HEK293 (cell line): ENCODE measurements at regions not wholly inside any gene's neighbourhood (a gene's known extent, or its start where the extent isn't known, plus 50 kb on each side); places are given as distances from the start of the nearest gene placed in this dataset.

ENCODE experiments used
- BCL11A ChIP-seq: fragments of 450-650 bp; formaldehyde crosslinking; IDR thresholded peaks from 2 replicates; pipeline ENCODE4 v1.5.1; 2016; ENCODE audit warnings: low read depth, missing biosample characterization, missing genetic modification characterization
- MZF1 ChIP-seq: fragments of 450-650 bp; formaldehyde crosslinking; IDR thresholded peaks from 2 replicates; pipeline ENCODE4 v1.5.1; 2017; ENCODE audit warnings: missing biosample characterization, missing genetic modification characterization, borderline replicate concordance
- PRDM1 ChIP-seq: fragments of 450-650 bp; formaldehyde crosslinking; IDR thresholded peaks from 2 replicates; pipeline ENCODE4; 2016; ENCODE audit warnings: missing biosample characterization, missing genetic modification characterization
- SETDB1 ChIP-seq: IDR thresholded peaks from one replicate; pipeline ENCODE4 v1.6.1; 2017; ENCODE audit warnings: mild to moderate bottlenecking, low read length, moderate library complexity, mixed read lengths; ENCODE audit not compliant: insufficient read length
- YY1 ChIP-seq: fragments of 450-650 bp; formaldehyde crosslinking; IDR thresholded peaks from 2 replicates; pipeline ENCODE4 v1.5.1; 2018; ENCODE audit warnings: missing biosample characterization, missing genetic modification characterization
- ZBTB8A ChIP-seq: fragments of 450-650 bp; formaldehyde crosslinking; IDR thresholded peaks from 2 replicates; pipeline ENCODE4 v1.5.1; 2016; ENCODE audit warnings: missing biosample characterization, missing genetic modification characterization
- ZNF501 ChIP-seq: fragments of 450-650 bp; formaldehyde crosslinking; IDR thresholded peaks from 2 replicates; pipeline ENCODE4 v1.5.1; 2016; ENCODE audit warnings: missing biosample characterization, missing genetic modification characterization
- ZNF571 ChIP-seq: fragments of 450-650 bp; formaldehyde crosslinking; IDR thresholded peaks from 2 replicates; pipeline ENCODE4 v1.5.0; 2017; ENCODE audit warnings: missing biosample characterization, missing genetic modification characterization
- ZNF76 ChIP-seq: fragments of 450-650 bp; formaldehyde crosslinking; IDR thresholded peaks from 2 replicates; pipeline ENCODE4; 2016; ENCODE audit warnings: low read depth, missing biosample characterization, missing genetic modification characterization, borderline replicate concordance
- TF ChIP-seq, protein P1 (sequence below): fragments of 450-650 bp; formaldehyde crosslinking; IDR thresholded peaks from 2 replicates; pipeline ENCODE4 v1.5.1; 2016; ENCODE audit warnings: missing biosample characterization, missing genetic modification characterization
- TF ChIP-seq, protein P2 (sequence below): fragments of 450-650 bp; formaldehyde crosslinking; IDR thresholded peaks from 2 replicates; pipeline ENCODE4 v1.5.1; 2016; ENCODE audit warnings: missing biosample characterization, missing genetic modification characterization
- TF ChIP-seq, protein P3 (sequence below): sonication (generic); formaldehyde crosslinking; IDR thresholded peaks from 2 replicates; pipeline ENCODE4 v1.8.1; 2022; ENCODE audit warnings: mild to moderate bottlenecking, moderate library complexity, missing genetic modification reagents
- TF ChIP-seq, protein P4 (sequence below): fragments of 450-650 bp; formaldehyde crosslinking; IDR thresholded peaks from 2 replicates; pipeline ENCODE4 v1.5.1; 2017; ENCODE audit warnings: missing biosample characterization, missing genetic modification characterization

DNA sequence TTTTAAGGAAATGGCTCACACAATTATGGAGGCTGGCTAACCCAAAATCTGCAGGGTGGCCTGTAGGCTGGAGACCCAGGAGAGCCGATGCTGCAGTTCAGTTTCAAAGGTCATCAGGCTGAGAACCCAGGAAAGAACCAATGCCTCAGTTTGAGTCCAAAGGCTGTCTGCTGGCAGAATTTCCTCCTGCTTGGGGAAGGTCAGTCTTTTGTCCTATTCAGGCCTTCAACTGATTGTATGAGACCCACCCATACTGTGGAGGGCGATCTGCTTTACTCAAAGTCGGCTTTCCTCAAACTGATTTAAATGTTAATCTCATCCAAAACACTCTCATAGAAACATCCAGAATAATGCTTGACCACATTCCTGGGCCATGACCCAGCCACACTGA, 189.7 kb upstream of the CDYL start:
- no peak for TF ChIP-seq ZBTB8A (tag by site-specific recombination)
- TF ChIP-seq, protein P1, sequence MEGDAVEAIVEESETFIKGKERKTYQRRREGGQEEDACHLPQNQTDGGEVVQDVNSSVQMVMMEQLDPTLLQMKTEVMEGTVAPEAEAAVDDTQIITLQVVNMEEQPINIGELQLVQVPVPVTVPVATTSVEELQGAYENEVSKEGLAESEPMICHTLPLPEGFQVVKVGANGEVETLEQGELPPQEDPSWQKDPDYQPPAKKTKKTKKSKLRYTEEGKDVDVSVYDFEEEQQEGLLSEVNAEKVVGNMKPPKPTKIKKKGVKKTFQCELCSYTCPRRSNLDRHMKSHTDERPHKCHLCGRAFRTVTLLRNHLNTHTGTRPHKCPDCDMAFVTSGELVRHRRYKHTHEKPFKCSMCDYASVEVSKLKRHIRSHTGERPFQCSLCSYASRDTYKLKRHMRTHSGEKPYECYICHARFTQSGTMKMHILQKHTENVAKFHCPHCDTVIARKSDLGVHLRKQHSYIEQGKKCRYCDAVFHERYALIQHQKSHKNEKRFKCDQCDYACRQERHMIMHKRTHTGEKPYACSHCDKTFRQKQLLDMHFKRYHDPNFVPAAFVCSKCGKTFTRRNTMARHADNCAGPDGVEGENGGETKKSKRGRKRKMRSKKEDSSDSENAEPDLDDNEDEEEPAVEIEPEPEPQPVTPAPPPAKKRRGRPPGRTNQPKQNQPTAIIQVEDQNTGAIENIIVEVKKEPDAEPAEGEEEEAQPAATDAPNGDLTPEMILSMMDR, result no peak
- TF ChIP-seq SETDB1, result no peak
- TF ChIP-seq, protein P2, sequence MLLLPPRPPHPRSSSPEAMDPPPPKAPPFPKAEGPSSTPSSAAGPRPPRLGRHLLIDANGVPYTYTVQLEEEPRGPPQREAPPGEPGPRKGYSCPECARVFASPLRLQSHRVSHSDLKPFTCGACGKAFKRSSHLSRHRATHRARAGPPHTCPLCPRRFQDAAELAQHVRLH (tag by site-specific recombination), result no peak
- no peak for TF ChIP-seq BCL11A (tag by site-specific recombination)
- TF ChIP-seq, protein P3, sequence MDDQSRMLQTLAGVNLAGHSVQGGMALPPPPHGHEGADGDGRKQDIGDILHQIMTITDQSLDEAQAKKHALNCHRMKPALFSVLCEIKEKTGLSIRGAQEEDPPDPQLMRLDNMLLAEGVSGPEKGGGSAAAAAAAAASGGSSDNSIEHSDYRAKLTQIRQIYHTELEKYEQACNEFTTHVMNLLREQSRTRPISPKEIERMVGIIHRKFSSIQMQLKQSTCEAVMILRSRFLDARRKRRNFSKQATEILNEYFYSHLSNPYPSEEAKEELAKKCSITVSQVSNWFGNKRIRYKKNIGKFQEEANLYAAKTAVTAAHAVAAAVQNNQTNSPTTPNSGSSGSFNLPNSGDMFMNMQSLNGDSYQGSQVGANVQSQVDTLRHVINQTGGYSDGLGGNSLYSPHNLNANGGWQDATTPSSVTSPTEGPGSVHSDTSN, result no peak
- TF ChIP-seq YY1 (tag by site-specific recombination), result no peak
- no peak for TF ChIP-seq PRDM1
- TF ChIP-seq, protein P4, sequence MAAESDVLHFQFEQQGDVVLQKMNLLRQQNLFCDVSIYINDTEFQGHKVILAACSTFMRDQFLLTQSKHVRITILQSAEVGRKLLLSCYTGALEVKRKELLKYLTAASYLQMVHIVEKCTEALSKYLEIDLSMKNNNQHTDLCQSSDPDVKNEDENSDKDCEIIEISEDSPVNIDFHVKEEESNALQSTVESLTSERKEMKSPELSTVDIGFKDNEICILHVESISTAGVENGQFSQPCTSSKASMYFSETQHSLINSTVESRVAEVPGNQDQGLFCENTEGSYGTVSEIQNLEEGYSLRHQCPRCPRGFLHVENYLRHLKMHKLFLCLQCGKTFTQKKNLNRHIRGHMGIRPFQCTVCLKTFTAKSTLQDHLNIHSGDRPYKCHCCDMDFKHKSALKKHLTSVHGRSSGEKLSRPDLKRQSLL (tag by site-specific recombination), result no peak
- no peak for TF ChIP-seq ZNF76
- TF ChIP-seq ZNF571 (tag by site-specific recombination), result no peak
- TF ChIP-seq MZF1, result no peak
- no peak for TF ChIP-seq ZNF501
